RWPE2 (cell line): ENCODE measurements at regions not wholly inside any gene's neighbourhood (a gene's known extent, or its start where the extent isn't known, plus 50 kb on each side); places are given as distances from the start of the nearest gene placed in this dataset.

ENCODE experiments used
- ATAC-seq: fragments of 200-7000 bp; cut with Tn5 transposase; 3 replicates; pipeline ENCODE4 v1.9.1; 2021; ENCODE audit warnings: low read depth
- DNase-seq: peaks from one replicate; pipeline ENCODE4 v3.0.0-alpha.2; 2020; ENCODE audit warnings: low spot score
- H3K27ac ChIP-seq: fragments of 450-650 bp; 2 replicates; pipeline ENCODE4 v1.5.1; 2017; ENCODE audit warnings: mild to moderate bottlenecking; ENCODE audit not compliant: poor library complexity, severe bottlenecking
- H3K27me3 ChIP-seq: fragments of 250-450 bp; sonication (Bioruptor Pico); 2 replicates; pipeline ENCODE4 v1.5.1; 2021; ENCODE audit warnings: mild to moderate bottlenecking, moderate library complexity; ENCODE audit not compliant: insufficient read depth, poor library complexity, severe bottlenecking
- H3K36me3 ChIP-seq: fragments of 250-450 bp; sonication (Bioruptor Pico); 2 replicates; pipeline ENCODE4 v1.5.1; 2020; ENCODE audit warnings: low read depth, mild to moderate bottlenecking, moderate library complexity
- H3K4me1 ChIP-seq: fragments of 250-450 bp; sonication (Bioruptor Pico); 2 replicates; pipeline ENCODE4 v1.5.1; 2021; ENCODE audit warnings: mild to moderate bottlenecking, moderate library complexity; ENCODE audit not compliant: insufficient read depth, poor library complexity, severe bottlenecking
- H3K4me3 ChIP-seq: fragments of 250-450 bp; sonication (Bioruptor Pico); 2 replicates; pipeline ENCODE4 v1.5.1; 2021; ENCODE audit warnings: mild to moderate bottlenecking, moderate library complexity; ENCODE audit not compliant: severe bottlenecking
- H3K9me3 ChIP-seq: fragments of 250-450 bp; sonication (Bioruptor Pico); 2 replicates; pipeline ENCODE4 v1.5.1; 2021; ENCODE audit warnings: mild to moderate bottlenecking, moderate library complexity; ENCODE audit not compliant: severe bottlenecking
- TF ChIP-seq, protein P1 (sequence below): fragments of 450-650 bp; IDR thresholded peaks from one replicate; pipeline ENCODE4 v1.5.1; 2017; ENCODE audit warnings: mild to moderate bottlenecking, moderate library complexity; ENCODE audit not compliant: poor library complexity, severe bottlenecking

DNA sequence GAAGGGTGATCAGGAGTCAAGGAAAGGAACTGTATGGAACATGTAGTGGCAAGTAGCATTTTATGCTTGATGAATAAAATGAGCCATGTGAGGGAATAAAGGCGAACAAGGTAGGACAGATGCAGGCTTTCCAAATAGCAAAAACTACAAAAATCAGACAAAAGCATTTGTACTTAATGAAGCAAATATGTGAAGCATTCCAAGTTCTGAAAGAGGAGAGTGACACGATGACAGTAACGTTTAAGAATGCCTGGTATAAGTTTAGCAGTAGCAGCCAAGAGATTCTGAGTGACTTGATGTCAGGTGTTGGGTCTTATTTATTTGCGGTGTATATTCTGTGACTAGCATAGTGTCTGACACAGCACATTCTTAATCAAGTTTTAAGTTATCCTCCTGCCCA is 408.2 kb upstream of the RASGRP1 start:
- no peak for DNase-seq
- Histone ChIP-seq H3K36me3 (no peaks in the 10 kb centered on the region), H3K27ac (no peak overlapping the region), H3K27me3 (no peaks in the 10 kb centered on the region), H3K9me3 (no peaks in the 10 kb centered on the region), H3K4me3 (no peak overlapping the region), H3K4me1 (no peaks in the 10 kb centered on the region)
- TF ChIP-seq, protein P1, sequence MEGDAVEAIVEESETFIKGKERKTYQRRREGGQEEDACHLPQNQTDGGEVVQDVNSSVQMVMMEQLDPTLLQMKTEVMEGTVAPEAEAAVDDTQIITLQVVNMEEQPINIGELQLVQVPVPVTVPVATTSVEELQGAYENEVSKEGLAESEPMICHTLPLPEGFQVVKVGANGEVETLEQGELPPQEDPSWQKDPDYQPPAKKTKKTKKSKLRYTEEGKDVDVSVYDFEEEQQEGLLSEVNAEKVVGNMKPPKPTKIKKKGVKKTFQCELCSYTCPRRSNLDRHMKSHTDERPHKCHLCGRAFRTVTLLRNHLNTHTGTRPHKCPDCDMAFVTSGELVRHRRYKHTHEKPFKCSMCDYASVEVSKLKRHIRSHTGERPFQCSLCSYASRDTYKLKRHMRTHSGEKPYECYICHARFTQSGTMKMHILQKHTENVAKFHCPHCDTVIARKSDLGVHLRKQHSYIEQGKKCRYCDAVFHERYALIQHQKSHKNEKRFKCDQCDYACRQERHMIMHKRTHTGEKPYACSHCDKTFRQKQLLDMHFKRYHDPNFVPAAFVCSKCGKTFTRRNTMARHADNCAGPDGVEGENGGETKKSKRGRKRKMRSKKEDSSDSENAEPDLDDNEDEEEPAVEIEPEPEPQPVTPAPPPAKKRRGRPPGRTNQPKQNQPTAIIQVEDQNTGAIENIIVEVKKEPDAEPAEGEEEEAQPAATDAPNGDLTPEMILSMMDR, result no peak
- no peak for ATAC-seq

DNA sequence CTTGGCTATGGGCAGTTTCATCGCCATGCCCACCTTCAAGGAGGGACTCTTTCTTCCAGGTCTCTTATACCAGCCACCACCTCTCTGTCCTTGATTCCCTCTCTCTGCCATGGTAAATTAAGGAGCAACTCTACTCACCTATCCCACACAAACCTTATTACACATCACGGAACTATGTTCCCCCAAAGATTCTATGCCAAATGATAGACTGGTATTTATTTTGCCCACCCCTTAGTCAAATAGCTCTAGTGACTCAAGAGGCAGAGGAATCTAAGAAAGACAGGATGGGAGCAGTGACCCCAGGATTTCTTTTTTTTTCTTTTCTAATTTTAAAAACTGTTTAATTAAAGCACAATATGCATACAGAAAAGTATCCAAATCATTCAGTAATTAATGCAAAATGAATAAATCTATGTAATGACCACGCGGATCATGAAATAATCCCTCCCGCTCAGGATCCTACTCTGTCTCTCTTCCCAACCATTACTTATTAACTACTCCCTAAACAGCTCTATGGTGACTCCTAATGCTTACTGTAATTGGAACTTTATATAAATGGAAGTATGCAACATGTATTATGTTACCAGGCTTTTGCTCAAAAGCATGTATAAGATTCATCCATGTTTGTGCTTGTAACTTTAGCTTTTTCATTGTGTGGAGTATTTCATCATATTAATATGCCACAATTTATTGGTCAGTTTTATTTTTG is 410.8 kb upstream of the RASGRP1 start:
- H3K4me3 ChIP-seq, result no peak overlapping the region
- H3K36me3 ChIP-seq, result no peaks in the 10 kb centered on the region
- TF ChIP-seq, protein P1, result no peak

DNA sequence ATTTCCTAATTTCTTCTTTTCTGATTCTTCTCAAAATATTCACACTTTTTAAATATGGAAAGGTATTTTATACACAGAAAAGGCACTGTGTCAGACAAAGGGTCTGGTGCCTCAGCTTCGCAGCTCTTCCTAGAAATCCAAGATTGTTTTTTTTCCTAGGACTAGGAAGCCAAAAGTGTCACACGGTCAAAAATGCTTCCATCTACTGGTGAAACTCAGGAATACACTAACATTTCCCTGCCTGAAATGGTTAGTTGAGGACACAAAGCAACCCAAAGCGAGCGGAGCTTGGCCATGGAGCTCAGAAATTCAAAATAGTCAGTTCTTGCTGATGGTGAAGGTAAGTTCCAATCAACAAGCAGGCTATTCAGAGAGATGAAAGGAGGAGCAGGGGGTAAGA is 426.5 kb upstream of the RASGRP1 start:
- H3K4me1 ChIP-seq, result peaks cover 8% of the 10 kb centered on the region
- H3K27me3 ChIP-seq, result no peaks in the 10 kb centered on the region
- ATAC-seq, result no peak
- H3K4me3 ChIP-seq, result no peak overlapping the region
- no peaks in the 10 kb centered on the region for H3K36me3 ChIP-seq
- DNase-seq, result no peak
- H3K9me3 ChIP-seq, result no peaks in the 10 kb centered on the region
- H3K27ac ChIP-seq, result no peak overlapping the region
- TF ChIP-seq, protein P1, result peak; percentile 72

More for the DNA sequence above, 410.8 kb upstream of the RASGRP1 start:
- no peaks in the 10 kb centered on the region for H3K4me1 ChIP-seq
- H3K9me3 ChIP-seq, result peaks cover 2% of the 10 kb centered on the region
- no peaks in the 10 kb centered on the region for H3K27me3 ChIP-seq
- H3K27ac ChIP-seq, result no peak overlapping the region
- DNase-seq (no peak), ATAC-seq (no peak)

DNA sequence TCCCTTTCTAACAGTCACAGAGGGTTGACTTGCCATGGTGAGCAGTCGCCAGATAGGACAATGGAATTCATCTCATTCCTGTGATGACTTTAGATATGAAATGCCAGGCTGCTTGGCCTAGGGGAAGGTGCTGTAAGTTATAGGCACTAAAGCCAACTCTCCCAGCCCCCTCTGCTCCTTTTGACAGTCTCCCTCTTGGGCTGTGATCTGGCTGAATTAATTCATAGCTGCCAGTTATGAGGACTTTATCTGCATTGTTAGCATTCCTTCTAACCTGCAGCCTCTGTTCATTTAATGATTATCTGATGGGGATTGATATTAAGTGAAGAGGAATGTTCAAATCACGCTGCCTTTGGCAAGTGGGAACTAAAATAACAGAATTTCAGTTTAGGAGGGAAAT is 427.1 kb upstream of the RASGRP1 start:
- H3K27ac ChIP-seq, result no peak overlapping the region
- no peaks in the 10 kb centered on the region for H3K9me3 ChIP-seq
- TF ChIP-seq, protein P1, result no peak
- H3K4me3 ChIP-seq, result no peak overlapping the region
- no peaks in the 10 kb centered on the region for H3K27me3 ChIP-seq
- no peak for DNase-seq
- no peak for ATAC-seq
- H3K4me1 ChIP-seq, result peaks cover 14% of the 10 kb centered on the region
- H3K36me3 ChIP-seq, result no peaks in the 10 kb centered on the region

DNA sequence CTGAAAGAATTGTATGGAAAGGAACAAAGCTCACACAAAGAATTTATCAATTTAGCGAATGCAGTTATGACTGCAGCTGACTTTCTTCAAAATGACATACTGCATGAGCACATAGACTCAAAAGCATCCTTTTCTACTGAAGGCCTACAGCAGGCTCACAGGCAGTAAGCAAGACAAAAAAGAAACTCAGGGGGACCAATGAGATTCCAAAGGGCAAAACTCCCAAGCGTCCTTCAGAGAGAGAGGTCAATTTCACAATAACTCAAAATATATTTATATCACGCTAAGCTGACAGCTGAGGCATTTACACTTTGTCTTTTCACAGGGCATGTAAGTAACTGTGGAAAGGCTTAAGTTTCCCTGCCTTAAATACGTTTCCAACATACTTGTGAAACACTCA is 427.9 kb upstream of the RASGRP1 start:
- no peak for DNase-seq
- no peak for ATAC-seq
- H3K4me3 ChIP-seq, result no peak overlapping the region
- H3K27me3 ChIP-seq, result no peaks in the 10 kb centered on the region
- no peaks in the 10 kb centered on the region for H3K9me3 ChIP-seq
- no peak overlapping the region for H3K27ac ChIP-seq
- TF ChIP-seq, protein P1, result no peak
- H3K36me3 ChIP-seq, result no peaks in the 10 kb centered on the region
- H3K4me1 ChIP-seq, result peaks cover 16% of the 10 kb centered on the region
